Panc1 (cell line): ENCODE measurements at regions not wholly inside any gene's neighbourhood (a gene's known extent, or its start where the extent isn't known, plus 50 kb on each side); places are given as distances from the start of the nearest gene placed in this dataset.

Source experiments
- TF ChIP-seq, protein P1 (sequence below): fragments of 450-650 bp; IDR thresholded peaks from 2 replicates; pipeline ENCODE4 v1.5.1; 2017; ENCODE audit warnings: mild to moderate bottlenecking
- TF ChIP-seq, protein P2 (sequence below), 2 experiments: IDR thresholded peaks; 2 replicates each; pipeline ENCODE4 v1.6.1; 2011 to 2012; ENCODE audit warnings: low read depth in 2 of 2, control low read depth in 1 of 2, low read length in 1 of 2, mild to moderate bottlenecking in 1 of 2, moderate library complexity in 1 of 2; ENCODE audit not compliant: insufficient read depth in 1 of 2

DNA sequence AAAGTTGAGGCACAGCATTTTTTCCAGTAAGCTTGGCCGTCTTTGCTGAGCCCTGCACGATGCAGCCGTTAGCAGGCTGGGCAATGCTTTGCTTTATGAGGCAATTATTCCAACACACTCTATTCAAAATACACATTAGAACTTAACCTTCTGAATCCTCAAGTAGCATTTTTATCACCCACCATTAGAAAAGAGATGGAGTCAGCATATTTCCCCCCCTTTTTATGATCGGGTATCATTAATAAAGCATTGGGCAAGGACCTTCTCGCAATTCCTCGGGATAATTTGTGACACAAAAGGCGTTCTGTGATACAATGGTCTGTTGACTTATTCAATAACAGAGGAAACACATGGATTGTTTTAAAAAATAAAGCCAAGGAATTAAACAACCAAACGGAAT is 374.5 kb upstream of the RBFOX1 start:
- TF ChIP-seq, protein P1, sequence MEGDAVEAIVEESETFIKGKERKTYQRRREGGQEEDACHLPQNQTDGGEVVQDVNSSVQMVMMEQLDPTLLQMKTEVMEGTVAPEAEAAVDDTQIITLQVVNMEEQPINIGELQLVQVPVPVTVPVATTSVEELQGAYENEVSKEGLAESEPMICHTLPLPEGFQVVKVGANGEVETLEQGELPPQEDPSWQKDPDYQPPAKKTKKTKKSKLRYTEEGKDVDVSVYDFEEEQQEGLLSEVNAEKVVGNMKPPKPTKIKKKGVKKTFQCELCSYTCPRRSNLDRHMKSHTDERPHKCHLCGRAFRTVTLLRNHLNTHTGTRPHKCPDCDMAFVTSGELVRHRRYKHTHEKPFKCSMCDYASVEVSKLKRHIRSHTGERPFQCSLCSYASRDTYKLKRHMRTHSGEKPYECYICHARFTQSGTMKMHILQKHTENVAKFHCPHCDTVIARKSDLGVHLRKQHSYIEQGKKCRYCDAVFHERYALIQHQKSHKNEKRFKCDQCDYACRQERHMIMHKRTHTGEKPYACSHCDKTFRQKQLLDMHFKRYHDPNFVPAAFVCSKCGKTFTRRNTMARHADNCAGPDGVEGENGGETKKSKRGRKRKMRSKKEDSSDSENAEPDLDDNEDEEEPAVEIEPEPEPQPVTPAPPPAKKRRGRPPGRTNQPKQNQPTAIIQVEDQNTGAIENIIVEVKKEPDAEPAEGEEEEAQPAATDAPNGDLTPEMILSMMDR: no peak
- TF ChIP-seq, protein P2, sequence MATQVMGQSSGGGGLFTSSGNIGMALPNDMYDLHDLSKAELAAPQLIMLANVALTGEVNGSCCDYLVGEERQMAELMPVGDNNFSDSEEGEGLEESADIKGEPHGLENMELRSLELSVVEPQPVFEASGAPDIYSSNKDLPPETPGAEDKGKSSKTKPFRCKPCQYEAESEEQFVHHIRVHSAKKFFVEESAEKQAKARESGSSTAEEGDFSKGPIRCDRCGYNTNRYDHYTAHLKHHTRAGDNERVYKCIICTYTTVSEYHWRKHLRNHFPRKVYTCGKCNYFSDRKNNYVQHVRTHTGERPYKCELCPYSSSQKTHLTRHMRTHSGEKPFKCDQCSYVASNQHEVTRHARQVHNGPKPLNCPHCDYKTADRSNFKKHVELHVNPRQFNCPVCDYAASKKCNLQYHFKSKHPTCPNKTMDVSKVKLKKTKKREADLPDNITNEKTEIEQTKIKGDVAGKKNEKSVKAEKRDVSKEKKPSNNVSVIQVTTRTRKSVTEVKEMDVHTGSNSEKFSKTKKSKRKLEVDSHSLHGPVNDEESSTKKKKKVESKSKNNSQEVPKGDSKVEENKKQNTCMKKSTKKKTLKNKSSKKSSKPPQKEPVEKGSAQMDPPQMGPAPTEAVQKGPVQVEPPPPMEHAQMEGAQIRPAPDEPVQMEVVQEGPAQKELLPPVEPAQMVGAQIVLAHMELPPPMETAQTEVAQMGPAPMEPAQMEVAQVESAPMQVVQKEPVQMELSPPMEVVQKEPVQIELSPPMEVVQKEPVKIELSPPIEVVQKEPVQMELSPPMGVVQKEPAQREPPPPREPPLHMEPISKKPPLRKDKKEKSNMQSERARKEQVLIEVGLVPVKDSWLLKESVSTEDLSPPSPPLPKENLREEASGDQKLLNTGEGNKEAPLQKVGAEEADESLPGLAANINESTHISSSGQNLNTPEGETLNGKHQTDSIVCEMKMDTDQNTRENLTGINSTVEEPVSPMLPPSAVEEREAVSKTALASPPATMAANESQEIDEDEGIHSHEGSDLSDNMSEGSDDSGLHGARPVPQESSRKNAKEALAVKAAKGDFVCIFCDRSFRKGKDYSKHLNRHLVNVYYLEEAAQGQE (IDR thresholded peaks at IDR 0.05; ENCODE audit: insufficient read depth in 1 of 2, low read depth in 2 of 2, low read length in 1 of 2): no peak
